ENCODE measurements at regions not wholly inside any gene's neighbourhood (a gene's known extent, or its start where the extent isn't known, plus 50 kb on each side); places are given as distances from the start of the nearest gene placed in this dataset.

- no peak for DNase-seq (ENCODE audit: low read depth in 2 of 3, low spot score in 2 of 3)
Measured at GRCh38 chrX:109312757-109313156, 169.1 kb downstream of the GUCY2F start.

DNA sequence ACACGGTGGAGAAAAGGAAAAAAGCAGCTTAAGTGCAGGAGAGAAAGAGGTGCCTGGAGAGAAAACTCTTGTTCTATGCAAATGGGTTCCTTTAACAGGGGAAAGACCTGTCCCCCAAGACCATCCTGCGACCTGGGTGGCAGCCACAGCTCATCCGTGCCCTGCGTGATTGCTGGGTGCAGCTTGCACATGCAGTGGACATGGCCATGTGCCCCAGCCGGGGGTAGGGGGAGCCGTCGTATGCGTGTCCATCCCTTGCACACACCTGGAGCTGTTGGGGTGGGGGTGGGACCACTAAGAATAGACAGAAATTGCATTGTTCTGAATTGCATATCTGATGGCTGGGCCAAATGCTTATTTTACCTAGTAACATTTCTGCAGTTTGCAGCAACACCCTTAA, 171.9 kb downstream of the GUCY2F start:
- DNase-seq (ENCODE audit: low read depth in 2 of 3, low spot score in 2 of 3): no peak

DNA sequence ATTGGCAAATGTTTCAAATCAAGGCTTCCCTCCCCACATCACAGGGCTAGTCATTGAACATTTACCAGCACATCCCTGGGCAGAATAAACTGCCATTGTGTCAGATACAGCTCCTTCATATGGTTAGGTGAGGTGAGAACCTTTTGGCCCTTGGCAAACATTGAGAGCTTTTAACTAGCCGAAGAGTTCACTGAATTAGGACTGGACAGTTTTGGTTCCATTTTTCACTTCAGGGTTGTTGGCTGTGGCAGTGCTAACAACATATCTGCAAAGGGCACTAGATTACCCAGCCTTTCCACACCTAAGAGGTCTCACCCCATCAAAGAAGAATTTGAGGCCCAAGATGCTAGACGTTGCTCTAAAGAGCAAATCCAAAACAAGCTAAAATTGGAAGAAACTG, 180.7 kb downstream of the GUCY2F start:
- DNase-seq (ENCODE audit: low read depth in 2 of 3, low spot score in 2 of 3): no peak

DNA sequence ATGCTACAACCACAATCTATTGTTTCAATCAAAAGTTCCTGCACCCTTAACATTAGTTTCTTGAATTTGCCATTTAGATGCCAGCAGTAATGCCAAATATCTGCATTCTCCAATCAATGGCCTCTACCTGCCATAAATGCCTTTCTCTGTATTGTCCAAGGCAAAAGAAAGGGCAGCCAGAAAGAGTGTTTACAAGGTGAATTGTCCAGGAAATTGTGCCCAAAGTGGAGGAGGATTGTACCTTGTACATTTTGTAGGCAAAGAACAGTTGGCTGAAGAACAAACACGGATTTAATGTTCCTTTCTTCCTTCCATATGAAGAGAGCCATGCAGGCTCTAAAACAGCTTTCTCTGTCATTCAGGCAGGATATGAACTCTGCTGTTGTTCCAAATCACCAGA, 181.5 kb downstream of the GUCY2F start:
- no peak for DNase-seq (ENCODE audit: low read depth in 2 of 3, low spot score in 2 of 3)

GRCh38 chrX:109299091-109299490, 182.8 kb downstream of the GUCY2F start:
- DNase-seq (ENCODE audit: low read depth in 2 of 3, low spot score in 2 of 3): no peak

- no peak for DNase-seq (ENCODE audit: low read depth in 2 of 3, low spot score in 2 of 3)
Measured at GRCh38 chrX:109294097-109294814, 187.6 kb downstream of the GUCY2F start.

GRCh38 chrX:109283870-109284269, 198.0 kb downstream of the GUCY2F start:
- DNase-seq (ENCODE audit: low read depth in 2 of 3, low spot score in 2 of 3): no peak

DNA sequence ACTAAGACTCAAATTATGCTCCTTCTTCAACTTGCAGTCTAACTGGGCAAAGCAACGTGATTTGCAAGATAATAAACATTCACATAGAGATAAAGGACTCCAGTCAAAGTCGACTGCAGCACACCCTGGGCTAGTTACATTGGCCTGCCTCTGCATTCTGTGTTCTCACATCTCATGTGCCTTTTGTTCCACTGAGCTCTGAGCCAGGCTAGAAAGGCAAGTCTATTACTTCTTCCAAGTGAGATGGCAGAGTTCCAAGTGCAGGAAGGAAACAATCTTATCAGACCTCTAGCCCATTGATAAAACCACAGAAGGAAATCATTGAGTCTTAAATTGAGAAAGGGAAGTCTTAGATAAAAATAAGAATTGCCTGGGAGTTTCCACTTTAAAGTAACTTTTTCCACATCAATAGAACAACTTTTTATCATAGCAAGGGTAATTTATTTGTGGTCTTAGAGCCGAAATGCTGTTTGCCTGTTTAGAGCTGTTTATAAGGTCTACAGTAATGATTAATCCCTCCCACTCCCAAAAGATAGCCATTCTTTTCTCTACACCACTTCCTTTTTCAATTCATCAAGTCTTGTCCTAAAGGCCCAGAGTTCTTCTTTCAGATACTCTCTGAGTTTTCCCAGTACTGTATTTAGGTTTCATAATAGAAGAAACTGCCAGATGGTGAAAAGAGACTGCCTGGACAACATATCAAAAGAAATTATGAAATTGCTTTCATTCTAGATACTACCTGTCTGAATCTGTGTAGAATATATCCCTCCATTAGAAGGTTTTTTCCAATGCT, 200.2 kb downstream of the GUCY2F start:
- peak in 2 of 3 donors; percentile 4 to 62 for DNase-seq (ENCODE audit: low read depth in 2 of 3, low spot score in 2 of 3)

DNA sequence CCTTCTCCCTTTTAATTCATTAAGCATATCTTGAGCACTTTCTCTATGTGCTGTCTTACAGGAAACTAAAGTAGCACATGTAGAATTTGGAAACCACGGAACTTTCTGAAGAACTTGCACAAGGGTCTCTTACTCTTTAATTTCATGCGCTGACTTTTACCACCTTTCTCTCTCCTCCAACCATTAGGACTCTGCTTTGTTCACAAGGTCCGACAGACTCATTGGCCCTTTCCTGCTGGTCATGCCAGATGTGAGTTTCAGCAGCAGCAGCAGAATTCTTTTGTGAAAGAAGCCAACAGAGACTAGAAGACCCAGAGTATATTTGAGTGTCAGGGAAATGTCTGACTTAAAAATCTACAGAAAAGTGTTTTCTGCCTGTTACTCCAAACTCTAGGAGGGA, 207.1 kb downstream of the GUCY2F start:
- DNase-seq (ENCODE audit: low read depth in 2 of 3, low spot score in 2 of 3): no peak

- DNase-seq (ENCODE audit: low read depth in 2 of 3, low spot score in 2 of 3): peak in 1 of 3 donors; percentile 3
Measured at GRCh38 chrX:109270580-109271484, 211.1 kb downstream of the GUCY2F start.

GRCh38 chrX:109268340-109268739, 213.5 kb downstream of the GUCY2F start:
- no peak for DNase-seq (ENCODE audit: low read depth in 2 of 3, low spot score in 2 of 3)

DNA sequence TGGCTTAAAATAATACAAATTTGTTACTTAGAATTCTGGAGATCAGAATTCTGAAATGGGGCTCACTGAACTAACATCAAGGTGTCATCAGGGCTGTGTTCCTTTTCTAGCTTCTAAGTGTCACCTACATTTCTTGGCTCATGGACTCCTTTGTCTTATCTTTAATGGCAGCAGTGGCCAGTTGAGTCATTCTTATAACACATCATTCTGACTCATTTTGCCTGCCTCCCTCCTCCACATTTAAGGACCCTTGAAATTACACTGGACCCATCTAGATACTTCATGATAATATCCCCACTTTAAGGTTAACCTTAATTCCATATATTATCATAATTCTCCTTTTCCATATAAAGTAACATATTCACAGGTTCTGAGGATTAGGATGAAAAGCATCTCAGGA, 215.9 kb downstream of the GUCY2F start:
- DNase-seq (ENCODE audit: low read depth in 2 of 3, low spot score in 2 of 3): no peak

- no peak for DNase-seq (ENCODE audit: low read depth in 2 of 3, low spot score in 2 of 3)
Measured at GRCh38 chrX:109264878-109265277, 217.0 kb downstream of the GUCY2F start.

GRCh38 chrX:109261279-109261678, 220.6 kb downstream of the GUCY2F start:
- no peak for DNase-seq (ENCODE audit: low read depth in 2 of 3, low spot score in 2 of 3)

- DNase-seq (ENCODE audit: low read depth in 2 of 3, low spot score in 2 of 3): no peak
Measured at GRCh38 chrX:109252789-109253188, 229.1 kb downstream of the GUCY2F start.

- no peak for DNase-seq (ENCODE audit: low read depth in 2 of 3, low spot score in 2 of 3)
Measured at GRCh38 chrX:109218761-109219160, 263.1 kb downstream of the GUCY2F start.

DNA sequence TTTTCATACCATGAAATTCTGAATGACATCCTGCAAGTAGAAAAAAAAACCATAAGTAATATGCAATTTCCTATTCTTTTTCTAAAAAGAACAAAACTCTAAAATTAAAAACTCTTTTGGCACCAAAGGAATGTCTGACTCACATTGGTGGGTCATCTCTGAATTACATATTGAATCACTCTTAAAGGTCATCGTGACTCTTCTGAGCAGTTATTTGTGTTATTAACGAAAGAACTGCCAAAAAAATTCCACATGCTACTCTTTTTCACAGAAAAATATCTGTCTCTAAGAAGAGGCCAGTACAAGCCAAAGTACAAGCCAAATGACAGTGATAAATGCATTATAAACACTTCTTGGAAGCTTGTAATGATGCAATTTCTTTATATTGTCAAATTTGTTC, 282.2 kb downstream of the GUCY2F start:
- DNase-seq (ENCODE audit: low read depth in 2 of 3, low spot score in 2 of 3): no peak

- no peak for DNase-seq (ENCODE audit: low read depth in 2 of 3, low spot score in 2 of 3)
Measured at GRCh38 chrX:109190542-109190941, 291.3 kb downstream of the GUCY2F start.

- no peak for DNase-seq (ENCODE audit: low read depth in 2 of 3, low spot score in 2 of 3)
Measured at GRCh38 chrX:109187473-109188168, 294.3 kb downstream of the GUCY2F start.

- DNase-seq (ENCODE audit: low read depth in 2 of 3, low spot score in 2 of 3): no peak
Measured at GRCh38 chrX:109186939-109187338, 294.9 kb downstream of the GUCY2F start.
